ENCODE measurements at regions not wholly inside any gene's neighbourhood (a gene's known extent, or its start where the extent isn't known, plus 50 kb on each side); places are given as distances from the start of the nearest gene placed in this dataset.

DNA sequence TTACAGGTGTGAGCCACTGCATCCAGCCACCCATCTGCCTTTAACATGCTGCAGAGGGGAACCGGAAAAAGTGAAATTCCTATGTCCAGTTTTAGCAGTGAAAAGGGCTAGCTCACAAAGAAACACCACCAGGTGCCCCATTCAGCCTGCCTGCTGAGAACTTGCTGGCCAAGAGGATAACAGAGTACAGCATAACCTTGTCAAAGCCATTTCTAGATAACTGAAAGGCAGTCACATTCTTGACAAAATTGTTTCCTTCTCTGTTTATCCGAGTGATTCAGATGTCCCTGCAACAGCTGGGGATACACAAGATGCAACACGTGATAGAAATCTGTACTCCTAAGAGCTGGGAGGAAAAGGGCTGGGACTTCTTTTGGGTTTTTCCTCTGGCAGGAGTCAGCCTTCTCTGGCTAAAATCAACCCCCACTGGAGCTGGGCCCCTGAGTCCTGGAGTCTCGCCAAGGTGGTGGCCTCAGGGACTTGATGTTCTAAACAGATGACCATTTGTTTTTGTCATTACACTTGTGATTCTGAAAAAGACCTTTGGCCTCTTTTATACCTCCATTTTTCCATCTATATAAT lies 505.4 kb downstream of the BCL11A start:
- TF ChIP-seq, protein P1, sequence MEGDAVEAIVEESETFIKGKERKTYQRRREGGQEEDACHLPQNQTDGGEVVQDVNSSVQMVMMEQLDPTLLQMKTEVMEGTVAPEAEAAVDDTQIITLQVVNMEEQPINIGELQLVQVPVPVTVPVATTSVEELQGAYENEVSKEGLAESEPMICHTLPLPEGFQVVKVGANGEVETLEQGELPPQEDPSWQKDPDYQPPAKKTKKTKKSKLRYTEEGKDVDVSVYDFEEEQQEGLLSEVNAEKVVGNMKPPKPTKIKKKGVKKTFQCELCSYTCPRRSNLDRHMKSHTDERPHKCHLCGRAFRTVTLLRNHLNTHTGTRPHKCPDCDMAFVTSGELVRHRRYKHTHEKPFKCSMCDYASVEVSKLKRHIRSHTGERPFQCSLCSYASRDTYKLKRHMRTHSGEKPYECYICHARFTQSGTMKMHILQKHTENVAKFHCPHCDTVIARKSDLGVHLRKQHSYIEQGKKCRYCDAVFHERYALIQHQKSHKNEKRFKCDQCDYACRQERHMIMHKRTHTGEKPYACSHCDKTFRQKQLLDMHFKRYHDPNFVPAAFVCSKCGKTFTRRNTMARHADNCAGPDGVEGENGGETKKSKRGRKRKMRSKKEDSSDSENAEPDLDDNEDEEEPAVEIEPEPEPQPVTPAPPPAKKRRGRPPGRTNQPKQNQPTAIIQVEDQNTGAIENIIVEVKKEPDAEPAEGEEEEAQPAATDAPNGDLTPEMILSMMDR (IDR thresholded peaks at IDR 0.05; ENCODE audit: insufficient read depth, missing control alignments): no peak
- DNase-seq (ENCODE audit: insufficient read length, low spot score): no peak
- FAIRE-seq: no peak

DNA sequence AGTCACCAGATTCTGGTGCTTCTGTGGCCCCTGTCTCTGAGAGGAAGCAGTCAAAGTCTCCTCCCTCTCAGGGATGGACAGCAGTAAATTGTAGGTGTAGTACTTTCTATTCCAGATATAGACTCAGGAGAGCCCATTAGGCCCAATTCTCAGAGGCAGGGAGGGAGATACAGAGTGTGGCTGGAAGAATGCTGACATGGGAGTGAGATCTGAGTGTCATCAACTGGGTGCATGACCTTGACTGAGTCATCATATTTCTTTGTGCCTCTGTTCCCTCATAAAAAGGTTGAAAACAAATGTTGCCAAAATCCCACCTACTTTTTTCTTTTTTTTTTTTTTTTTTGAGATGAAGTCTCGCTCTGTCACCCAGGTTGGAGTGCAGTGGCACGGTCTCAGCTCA lies 506.1 kb downstream of the BCL11A start:
- FAIRE-seq: no peak
- no peak for DNase-seq (ENCODE audit: insufficient read length, low spot score)
- TF ChIP-seq, protein P1 (IDR thresholded peaks at IDR 0.05; ENCODE audit: insufficient read depth, missing control alignments): no peak

DNA sequence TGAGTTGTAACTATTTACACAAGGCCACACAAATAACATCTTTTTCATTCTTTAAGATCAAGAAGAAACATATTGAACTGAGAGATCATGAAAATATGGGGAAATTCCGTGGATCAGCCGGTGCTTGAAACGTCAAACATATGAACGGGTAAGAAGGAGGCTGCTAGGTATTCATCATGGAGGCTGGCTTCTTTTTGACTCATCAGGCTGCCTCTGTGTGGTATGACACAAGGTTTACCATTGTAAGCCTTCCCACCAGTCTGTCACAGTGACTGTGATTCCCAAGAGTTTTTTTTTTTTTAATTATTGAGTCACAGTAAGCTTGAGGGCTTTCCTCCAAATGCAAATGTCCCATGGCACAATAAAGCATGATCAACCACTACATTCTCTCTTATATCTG lies 506.9 kb downstream of the BCL11A start:
- TF ChIP-seq, protein P1 (IDR thresholded peaks at IDR 0.05; ENCODE audit: insufficient read depth, missing control alignments): no peak
- FAIRE-seq (no peak), DNase-seq (ENCODE audit: insufficient read length, low spot score) (no peak)

DNA sequence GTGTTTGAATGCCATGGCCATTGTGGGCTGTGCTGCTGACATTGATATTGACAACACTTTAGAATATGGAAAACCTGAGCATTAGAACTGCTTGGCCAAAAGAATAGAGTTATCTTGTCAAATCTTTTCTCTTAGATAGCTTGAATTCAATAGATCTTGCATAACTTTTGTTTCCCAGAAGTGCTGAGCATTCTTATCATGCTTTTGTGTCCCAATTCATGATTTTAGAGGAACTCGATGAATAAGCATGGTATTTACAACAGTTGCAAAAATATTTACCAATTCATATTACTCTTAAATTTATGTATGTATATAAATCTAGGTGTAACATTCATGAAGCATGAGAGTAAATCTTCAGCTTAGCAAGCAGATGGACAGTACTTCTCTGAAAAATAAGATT lies 508.0 kb downstream of the BCL11A start:
- FAIRE-seq (no peak), DNase-seq (ENCODE audit: insufficient read length, low spot score) (no peak)
- TF ChIP-seq, protein P1 (IDR thresholded peaks at IDR 0.05; ENCODE audit: insufficient read depth, missing control alignments): no peak

DNA sequence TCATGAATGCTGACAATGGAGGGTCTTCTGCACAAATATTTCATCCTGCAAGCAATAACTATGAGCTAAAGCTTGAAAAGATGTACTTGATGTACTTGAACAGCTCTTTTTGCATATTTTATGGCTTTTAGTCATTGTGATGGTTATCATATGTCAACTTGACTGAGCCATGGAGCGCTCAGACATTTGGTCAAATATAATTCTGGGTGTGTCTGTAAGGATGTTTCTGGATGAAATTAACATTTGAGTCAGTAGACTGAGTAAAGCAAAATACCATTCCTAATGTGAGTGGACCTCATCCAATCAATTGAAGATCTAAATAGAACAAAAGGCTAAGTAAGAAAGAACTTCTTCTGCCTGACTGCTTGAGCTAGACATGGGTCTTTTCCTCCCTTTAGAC lies 509.0 kb downstream of the BCL11A start:
- TF ChIP-seq, protein P1 (IDR thresholded peaks at IDR 0.05; ENCODE audit: insufficient read depth, missing control alignments): no peak

DNA sequence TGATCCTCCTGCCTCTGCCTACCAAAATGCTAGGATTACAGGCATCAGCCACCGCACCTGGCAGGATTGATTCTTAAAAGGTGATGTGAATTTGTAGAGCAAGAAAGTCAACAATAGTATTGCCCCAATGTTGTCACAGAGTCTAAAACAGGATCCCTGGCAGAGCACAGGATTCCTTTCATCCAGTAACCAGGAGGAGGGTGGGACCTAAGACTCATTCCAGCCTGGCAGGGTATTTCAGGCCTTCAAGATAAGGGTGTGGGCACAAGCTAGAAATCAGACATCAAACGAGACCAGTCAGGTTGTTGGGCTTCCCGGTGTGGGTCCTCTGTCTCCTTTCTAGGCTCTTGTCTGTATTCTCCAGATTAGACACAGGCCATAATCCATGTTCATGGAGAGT lies 511.4 kb downstream of the BCL11A start:
- FAIRE-seq (no peak), DNase-seq (ENCODE audit: insufficient read length, low spot score) (no peak)
- TF ChIP-seq, protein P1 (IDR thresholded peaks at IDR 0.05; ENCODE audit: insufficient read depth, missing control alignments): no peak

More for the DNA sequence above, 509.0 kb downstream of the BCL11A start:
- FAIRE-seq (no peak), DNase-seq (ENCODE audit: insufficient read length, low spot score) (no peak)

DNA sequence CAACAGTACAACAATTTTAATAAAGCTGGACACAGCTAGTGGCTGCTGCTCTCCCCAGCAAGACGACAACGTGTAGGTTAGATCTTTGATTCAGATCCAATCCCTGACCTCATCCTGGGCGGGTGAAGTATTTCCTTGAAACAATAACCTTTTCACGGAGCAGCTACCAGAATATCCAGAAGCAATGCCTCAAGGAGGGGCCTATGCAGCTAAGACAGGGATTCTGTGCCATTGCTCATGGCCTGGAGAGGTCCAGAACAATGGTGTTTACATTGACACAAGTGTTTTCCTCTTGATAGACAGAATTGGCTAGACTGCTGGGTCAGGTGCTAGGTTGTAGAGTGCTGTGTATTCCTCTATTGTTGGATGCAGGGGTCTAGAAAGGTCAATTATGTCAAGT lies 520.1 kb downstream of the BCL11A start:
- DNase-seq (ENCODE audit: insufficient read length, low spot score) (no peak), FAIRE-seq (no peak)
- TF ChIP-seq, protein P1 (IDR thresholded peaks at IDR 0.05; ENCODE audit: insufficient read depth, missing control alignments): no peak
